ENCODE measurements at regions not wholly inside any gene's neighbourhood (a gene's known extent, or its start where the extent isn't known, plus 50 kb on each side); places are given as distances from the start of the nearest gene placed in this dataset.

GRCh38 chr10:4132216-4132556, 347.2 kb upstream of the KLF6 start:
- Histone ChIP-seq H3K27me3 (no peaks in the 10 kb centered on the region), H3K36me3 (no peaks in the 10 kb centered on the region), H3K9me3 (no peaks in the 10 kb centered on the region), H3K4me1 (peaks cover 0 to 4% (median 0%) of the 10 kb centered on the region in 3 donors), H3K27ac (peak overlapping the region in 1 of 4 donors; percentile 31), H3K4me3 (no peak overlapping the region)
- ATAC-seq (no peak), DNase-seq (no peak), FAIRE-seq (no peak)
- 42 to 64% methylated on average over 1 of the region's 1 CpG for WGBS, 2 donors
- no peak for TF ChIP-seq CTCF (IDR thresholded peaks at IDR 0.05)
- intact Hi-C loops (cut with DNase I): no loop called here

GRCh38 chr10:4131407-4132215, 346.6 kb upstream of the KLF6 start:
- peak overlapping the region in 2 of 4 donors; percentile 26 to 31 for H3K27ac ChIP-seq
- H3K36me3 ChIP-seq: no peaks in the 10 kb centered on the region
- DNase-seq (no peak), FAIRE-seq (no peak), ATAC-seq (peak in 3 of 4 donors; percentile 54 to 85 (median 74))
- H3K9me3 ChIP-seq: no peaks in the 10 kb centered on the region
- intact Hi-C loops (cut with DNase I): no loop called here
- H3K27me3 ChIP-seq: no peaks in the 10 kb centered on the region
- peaks cover 0 to 4% (median 0%) of the 10 kb centered on the region in 3 donors for H3K4me1 ChIP-seq
- 60 to 72% methylated on average over 5 of the region's 5 CpGs for WGBS, 2 donors
- no peak overlapping the region for H3K4me3 ChIP-seq
- no peak for TF ChIP-seq CTCF (IDR thresholded peaks at IDR 0.05)

GRCh38 chr10:4130685-4131084, 345.7 kb upstream of the KLF6 start:
- 50 to 58% methylated on average over 4 of the region's 4 CpGs for WGBS, 2 donors
- FAIRE-seq: no peak
- intact Hi-C loops (cut with DNase I): no loop called here
- peak in 2 of 4 donors; percentile 33 to 53 for ATAC-seq
- Histone ChIP-seq H3K4me1 (peaks cover 0 to 4% (median 0%) of the 10 kb centered on the region in 3 donors), H3K27ac (peak overlapping the region in 2 of 4 donors; percentile 26 to 31), H3K9me3 (no peaks in the 10 kb centered on the region), H3K36me3 (no peaks in the 10 kb centered on the region), H3K4me3 (no peak overlapping the region), H3K27me3 (no peaks in the 10 kb centered on the region)
- no peak for DNase-seq
- TF ChIP-seq CTCF (IDR thresholded peaks at IDR 0.05): no peak

- no peak for FAIRE-seq
- Histone ChIP-seq H3K4me1 (peaks cover 0 to 4% (median 0%) of the 10 kb centered on the region in 3 donors), H3K27me3 (no peaks in the 10 kb centered on the region), H3K9me3 (no peaks in the 10 kb centered on the region), H3K27ac (no peak overlapping the region), H3K4me3 (no peak overlapping the region), H3K36me3 (no peaks in the 10 kb centered on the region)
- DNase-seq: no peak
- no peak for ATAC-seq
- TF ChIP-seq CTCF (IDR thresholded peaks at IDR 0.05): no peak
- intact Hi-C loops (cut with DNase I): no loop called here
- WGBS, 2 donors: 57 to 75% methylated on average over 12 of the region's 12 CpGs
Measured at GRCh38 chr10:4129866-4130477, 345.0 kb upstream of the KLF6 start.

Data from pancreas (tissue), 10 donors.